ENCODE measurements at regions not wholly inside any gene's neighbourhood (a gene's known extent, or its start where the extent isn't known, plus 50 kb on each side); places are given as distances from the start of the nearest gene placed in this dataset.
"Not testable (repeated sequence)": the region's sequence is repeated elsewhere in the genome, so short reads cannot be mapped to it uniquely, and the experiment has no call there.

- Histone ChIP-seq H3K4me1 (ENCODE audit: insufficient read depth, low read length, poor library complexity, severe bottlenecking) (peaks cover 44% of the 10 kb centered on the region), H2AFZ (ENCODE audit: low read length) (no peak overlapping the region), H3K36me3 (ENCODE audit: insufficient read depth, low read length) (no peaks in the 10 kb centered on the region; the same call in 1 of the 2 replicates), H3K4me2 (ENCODE audit: low read length) (no peak overlapping the region), H3K9me2 (ENCODE audit: insufficient read depth, low read length) (no peaks in the 10 kb centered on the region), H3K27ac (ENCODE audit: low read depth, low read length, poor library complexity, severe bottlenecking) (no peak overlapping the region), H3K9me3 (ENCODE audit: low read length) (peaks cover 6% of the 10 kb centered on the region; the same call in 1 of the 2 replicates), H4K20me1 (ENCODE audit: insufficient read depth, low read length) (no peaks in the 10 kb centered on the region), H3K4me3 (ENCODE audit: low read depth, low read length, poor library complexity, severe bottlenecking) (no peak overlapping the region), H3K79me2 (ENCODE audit: insufficient read depth, low read depth, low read length) (no peaks in the 10 kb centered on the region)
- intact Hi-C loops (cut with micrococcal nuclease; ENCODE audit: unreplicated experiment): no loop called here
- TF ChIP-seq CTCF (conservative IDR thresholded peaks at IDR 0.05; ENCODE audit: low read length): no peak
- TF ChIP-seq EZH2phosphoT487 (IDR thresholded peaks at IDR 0.05; ENCODE audit: borderline replicate concordance, low read depth, low read length): no peak
- no peak for DNase-seq (ENCODE audit: low spot score)
- no TSS peak for BruUV-seq (replicated peaks)
- CTCF ChIA-PET (ENCODE audit: unreplicated experiment): no interaction called here
- POLR2A ChIA-PET: no interaction called here
These were observed 127.3 kb downstream of the CDRT15L2 start for GRCh38 chr17:20706751-20707373.

- H4K20me1 ChIP-seq (ENCODE audit: insufficient read depth, low read length); H3K4me2 ChIP-seq (ENCODE audit: low read length); DNase-seq (ENCODE audit: low spot score); H3K27ac ChIP-seq (ENCODE audit: low read depth, low read length, poor library complexity, severe bottlenecking); H3K4me3 ChIP-seq (ENCODE audit: low read depth, low read length, poor library complexity, severe bottlenecking); H3K36me3 ChIP-seq (ENCODE audit: insufficient read depth, low read length); H3K9me3 ChIP-seq (ENCODE audit: low read length); H3K79me2 ChIP-seq (ENCODE audit: insufficient read depth, low read depth, low read length); H2AFZ ChIP-seq (ENCODE audit: low read length); CTCF ChIA-PET (ENCODE audit: unreplicated experiment); H3K9me2 ChIP-seq (ENCODE audit: insufficient read depth, low read length); intact Hi-C loops (cut with micrococcal nuclease; ENCODE audit: unreplicated experiment); BruUV-seq (replicated peaks): not testable (repeated sequence)
- POLR2A ChIA-PET: interaction anchor here (0.6 to 0.8 kb wide), 3 partner anchors 10 to 715 kb away, joined by 3 read pairs; no protein-coding TSS in a partner anchor
- H3K4me1 ChIP-seq (ENCODE audit: insufficient read depth, low read length, poor library complexity, severe bottlenecking): peaks cover 39% of the 10 kb centered on the region
These were observed 129.3 kb downstream of the CDRT15L2 start for GRCh38 chr17:20708821-20709220.

- H3K36me3 ChIP-seq (ENCODE audit: insufficient read depth, low read length); H3K4me2 ChIP-seq (ENCODE audit: low read length); DNase-seq (ENCODE audit: low spot score): not testable (repeated sequence)
These were observed 137.0 kb downstream of the CDRT15L2 start for GRCh38 chr17:20716481-20716880.

GRCh38 chr17:20721171-20721570 is 141.6 kb downstream of the CDRT15L2 start:
- no peaks in the 10 kb centered on the region for H3K9me3 ChIP-seq (ENCODE audit: low read length)
- H3K4me2 ChIP-seq (ENCODE audit: low read length): no peak overlapping the region
- no peak for TF ChIP-seq CTCF (conservative IDR thresholded peaks at IDR 0.05; ENCODE audit: low read length)
- no peak for TF ChIP-seq EZH2phosphoT487 (IDR thresholded peaks at IDR 0.05; ENCODE audit: borderline replicate concordance, low read depth, low read length)
- H3K27ac ChIP-seq (ENCODE audit: low read depth, low read length, poor library complexity, severe bottlenecking): no peak overlapping the region
- H3K79me2 ChIP-seq (ENCODE audit: insufficient read depth, low read depth, low read length): no peaks in the 10 kb centered on the region
- no TSS peak for BruUV-seq (replicated peaks)
- intact Hi-C loops (cut with micrococcal nuclease; ENCODE audit: unreplicated experiment): no loop called here
- H2AFZ ChIP-seq (ENCODE audit: low read length): no peak overlapping the region
- H3K4me1 ChIP-seq (ENCODE audit: insufficient read depth, low read length, poor library complexity, severe bottlenecking): peaks cover 22% of the 10 kb centered on the region
- ChIA-PET CTCF (ENCODE audit: unreplicated experiment) (no interaction called here), POLR2A (no interaction called here)
- H3K9me2 ChIP-seq (ENCODE audit: insufficient read depth, low read length): no peaks in the 10 kb centered on the region
- no peak overlapping the region for H3K4me3 ChIP-seq (ENCODE audit: low read depth, low read length, poor library complexity, severe bottlenecking)
- H3K36me3 ChIP-seq (ENCODE audit: insufficient read depth, low read length): no peaks in the 10 kb centered on the region
- no peaks in the 10 kb centered on the region for H4K20me1 ChIP-seq (ENCODE audit: insufficient read depth, low read length)
- no peak for DNase-seq (ENCODE audit: low spot score)

More at GRCh38 chr17:20716481-20716880, 137.0 kb downstream of the CDRT15L2 start:
- POLR2A ChIA-PET; H3K27ac ChIP-seq (ENCODE audit: low read depth, low read length, poor library complexity, severe bottlenecking); H3K79me2 ChIP-seq (ENCODE audit: insufficient read depth, low read depth, low read length); intact Hi-C loops (cut with micrococcal nuclease; ENCODE audit: unreplicated experiment); H3K4me3 ChIP-seq (ENCODE audit: low read depth, low read length, poor library complexity, severe bottlenecking); H3K9me3 ChIP-seq (ENCODE audit: low read length); H4K20me1 ChIP-seq (ENCODE audit: insufficient read depth, low read length); H3K9me2 ChIP-seq (ENCODE audit: insufficient read depth, low read length); H3K4me1 ChIP-seq (ENCODE audit: insufficient read depth, low read length, poor library complexity, severe bottlenecking); H2AFZ ChIP-seq (ENCODE audit: low read length); BruUV-seq (replicated peaks); CTCF ChIA-PET (ENCODE audit: unreplicated experiment): not testable (repeated sequence)

- H3K9me2 ChIP-seq (ENCODE audit: insufficient read depth, low read length); H3K9me3 ChIP-seq (ENCODE audit: low read length); intact Hi-C loops (cut with micrococcal nuclease; ENCODE audit: unreplicated experiment); H3K79me2 ChIP-seq (ENCODE audit: insufficient read depth, low read depth, low read length); H3K27ac ChIP-seq (ENCODE audit: low read depth, low read length, poor library complexity, severe bottlenecking); CTCF ChIA-PET (ENCODE audit: unreplicated experiment); H3K4me3 ChIP-seq (ENCODE audit: low read depth, low read length, poor library complexity, severe bottlenecking); H3K36me3 ChIP-seq (ENCODE audit: insufficient read depth, low read length); BruUV-seq (replicated peaks); H4K20me1 ChIP-seq (ENCODE audit: insufficient read depth, low read length); DNase-seq (ENCODE audit: low spot score): not testable (repeated sequence)
- Histone ChIP-seq H2AFZ (ENCODE audit: low read length) (peak overlapping the region; percentile 29; the same call in 1 of the 2 replicates), H3K4me1 (ENCODE audit: insufficient read depth, low read length, poor library complexity, severe bottlenecking) (peaks cover 53% of the 10 kb centered on the region), H3K4me2 (ENCODE audit: low read length) (peak overlapping the region; percentile 59; the same call in 1 of the 2 replicates)
- POLR2A ChIA-PET: interaction anchor here (0.6 to 1.0 kb wide), 4 partner anchors 9 to 19 kb away, joined by 3 to 4 read pairs (median 3); no protein-coding TSS in a partner anchor
These were observed 144.9 kb downstream of the CDRT15L2 start for GRCh38 chr17:20724391-20724790.

All from OCI-LY7 (cell line).